ENCODE measurements at regions not wholly inside any gene's neighbourhood (a gene's known extent, or its start where the extent isn't known, plus 50 kb on each side); places are given as distances from the start of the nearest gene placed in this dataset.

- H3K4me3 ChIP-seq (ENCODE audit: low read length), result no peak overlapping the region
- TF ChIP-seq CTCF (conservative IDR thresholded peaks at IDR 0.05; ENCODE audit: low read depth, low read length), result no peak
- DNase-seq (ENCODE audit: low read depth), result no peak
These were observed 178.2 kb downstream of the RASSF9 start for GRCh38 chr12:85657836-85658630.

GRCh38 chr12:85659754-85660530, 176.3 kb downstream of the RASSF9 start:
- no peak for DNase-seq (ENCODE audit: low read depth)
- H3K4me3 ChIP-seq (ENCODE audit: low read length), result no peak overlapping the region
- no peak for TF ChIP-seq CTCF (conservative IDR thresholded peaks at IDR 0.05; ENCODE audit: low read depth, low read length)

- no peak for DNase-seq (ENCODE audit: low read depth)
- no peak for TF ChIP-seq CTCF (conservative IDR thresholded peaks at IDR 0.05; ENCODE audit: low read depth, low read length)
- H3K4me3 ChIP-seq (ENCODE audit: low read length), result no peak overlapping the region
These were observed 174.6 kb downstream of the RASSF9 start for GRCh38 chr12:85661461-85662206.

GRCh38 chr12:85662207-85662602, 174.0 kb downstream of the RASSF9 start:
- no peak for TF ChIP-seq CTCF (conservative IDR thresholded peaks at IDR 0.05; ENCODE audit: low read depth, low read length)
- no peak overlapping the region for H3K4me3 ChIP-seq (ENCODE audit: low read length)
- DNase-seq (ENCODE audit: low read depth), result no peak

- TF ChIP-seq CTCF (conservative IDR thresholded peaks at IDR 0.05; ENCODE audit: low read depth, low read length), result no peak
- DNase-seq (ENCODE audit: low read depth), result no peak
These were observed 172.6 kb downstream of the RASSF9 start for GRCh38 chr12:85663631-85664030.

GRCh38 chr12:85664429-85664828, 171.8 kb downstream of the RASSF9 start:
- DNase-seq (ENCODE audit: low read depth), result no peak
- TF ChIP-seq CTCF (conservative IDR thresholded peaks at IDR 0.05; ENCODE audit: low read depth, low read length), result no peak
- H3K4me3 ChIP-seq (ENCODE audit: low read length), result no peak overlapping the region

More at GRCh38 chr12:85663631-85664030, 172.6 kb downstream of the RASSF9 start:
- H3K4me3 ChIP-seq (ENCODE audit: low read length), result no peak overlapping the region

All from retinal pigment epithelial cell (primary cell).